VCaP (cell line): ENCODE measurements at regions not wholly inside any gene's neighbourhood (a gene's known extent, or its start where the extent isn't known, plus 50 kb on each side); places are given as distances from the start of the nearest gene placed in this dataset.

Source experiments
- H3K27ac ChIP-seq: fragments of 450-650 bp; 2 replicates; pipeline ENCODE4 v1.5.1; 2017
- TF ChIP-seq, protein P1 (sequence below): fragments of 450-650 bp; conservative IDR thresholded peaks from 2 replicates; pipeline ENCODE4 v1.5.1; 2017; ENCODE audit warnings: mild to moderate bottlenecking, moderate library complexity

- no peak overlapping the region for H3K27ac ChIP-seq
- TF ChIP-seq, protein P1, sequence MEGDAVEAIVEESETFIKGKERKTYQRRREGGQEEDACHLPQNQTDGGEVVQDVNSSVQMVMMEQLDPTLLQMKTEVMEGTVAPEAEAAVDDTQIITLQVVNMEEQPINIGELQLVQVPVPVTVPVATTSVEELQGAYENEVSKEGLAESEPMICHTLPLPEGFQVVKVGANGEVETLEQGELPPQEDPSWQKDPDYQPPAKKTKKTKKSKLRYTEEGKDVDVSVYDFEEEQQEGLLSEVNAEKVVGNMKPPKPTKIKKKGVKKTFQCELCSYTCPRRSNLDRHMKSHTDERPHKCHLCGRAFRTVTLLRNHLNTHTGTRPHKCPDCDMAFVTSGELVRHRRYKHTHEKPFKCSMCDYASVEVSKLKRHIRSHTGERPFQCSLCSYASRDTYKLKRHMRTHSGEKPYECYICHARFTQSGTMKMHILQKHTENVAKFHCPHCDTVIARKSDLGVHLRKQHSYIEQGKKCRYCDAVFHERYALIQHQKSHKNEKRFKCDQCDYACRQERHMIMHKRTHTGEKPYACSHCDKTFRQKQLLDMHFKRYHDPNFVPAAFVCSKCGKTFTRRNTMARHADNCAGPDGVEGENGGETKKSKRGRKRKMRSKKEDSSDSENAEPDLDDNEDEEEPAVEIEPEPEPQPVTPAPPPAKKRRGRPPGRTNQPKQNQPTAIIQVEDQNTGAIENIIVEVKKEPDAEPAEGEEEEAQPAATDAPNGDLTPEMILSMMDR: no peak
These were observed 201.8 kb downstream of the SIPA1L2 start for GRCh38 chr1:232428036-232428645.

GRCh38 chr1:232426801-232427200, 203.1 kb downstream of the SIPA1L2 start:
- peak overlapping the region; percentile 36 for H3K27ac ChIP-seq
- TF ChIP-seq, protein P1: no peak

GRCh38 chr1:232425421-232425820, 204.5 kb downstream of the SIPA1L2 start:
- TF ChIP-seq, protein P1: no peak
- no peak overlapping the region for H3K27ac ChIP-seq

DNA sequence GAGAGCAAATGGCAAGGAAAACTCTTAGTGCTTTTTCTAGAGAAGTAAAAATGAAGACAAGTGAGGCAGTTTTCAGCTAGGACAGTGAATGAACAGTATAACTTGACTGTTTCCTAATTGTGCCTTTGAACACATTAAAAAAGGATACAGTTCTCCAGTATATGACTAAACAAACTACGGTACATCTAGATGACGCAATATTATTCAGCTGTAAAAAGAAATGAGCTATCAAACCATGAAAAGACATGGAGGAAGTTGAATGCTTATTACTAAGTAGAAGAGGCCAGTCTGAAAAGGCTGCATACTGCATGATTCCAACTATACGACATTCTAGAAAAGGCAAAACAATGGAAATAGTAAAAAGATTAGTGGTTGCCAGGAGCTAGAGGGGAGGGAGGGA, 206.3 kb downstream of the SIPA1L2 start:
- TF ChIP-seq, protein P1: no peak
- H3K27ac ChIP-seq: no peak overlapping the region

DNA sequence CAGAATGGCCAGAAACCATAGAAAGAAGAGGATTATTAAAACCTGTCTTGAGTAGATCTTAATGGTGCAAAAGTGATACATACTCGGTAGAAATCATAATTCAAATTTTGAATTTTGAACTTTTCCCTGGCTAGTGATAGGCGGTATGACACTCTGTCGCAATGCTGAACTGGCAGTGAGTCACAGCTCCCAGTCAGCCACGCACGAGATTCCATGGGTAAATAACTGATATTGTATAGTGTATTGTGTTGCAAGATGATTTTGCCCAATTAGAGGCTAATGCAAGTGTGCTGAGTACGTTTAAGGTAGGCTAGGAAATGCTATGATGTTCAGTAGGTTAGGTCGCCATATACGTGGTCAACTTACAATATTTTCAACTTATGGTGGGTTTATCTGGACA, 207.0 kb downstream of the SIPA1L2 start:
- peak overlapping the region; percentile 51; the same call in 1 of the 2 replicates for H3K27ac ChIP-seq
- TF ChIP-seq, protein P1: no peak

DNA sequence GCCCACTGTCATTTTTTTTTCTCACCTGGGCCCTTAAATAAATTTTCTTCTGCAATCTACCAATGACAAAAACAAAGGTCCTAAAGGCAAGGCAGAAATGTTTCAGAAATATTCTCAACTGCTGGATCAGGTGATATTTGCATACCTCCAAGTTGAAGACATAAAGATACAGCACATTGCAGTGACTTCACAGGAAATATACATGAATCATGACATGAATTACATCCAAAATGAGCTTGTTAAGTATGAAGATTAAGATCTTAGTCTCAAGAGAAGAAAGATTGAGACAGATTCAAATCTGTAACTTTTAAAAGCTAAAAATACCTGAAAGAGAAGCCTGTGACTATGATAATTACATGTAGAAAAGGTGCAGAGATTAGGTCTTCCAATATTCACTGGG, 207.8 kb downstream of the SIPA1L2 start:
- TF ChIP-seq, protein P1: no peak

GRCh38 chr1:232421143-232421796, 208.7 kb downstream of the SIPA1L2 start:
- TF ChIP-seq, protein P1: no peak
- peak overlapping the region; percentile 51 for H3K27ac ChIP-seq

More for the DNA sequence above, 207.8 kb downstream of the SIPA1L2 start:
- peak overlapping the region; percentile 51 for H3K27ac ChIP-seq
